SKM-1 treated with dmso at 0.1 percent for 144 hours (cell line): ENCODE measurements at regions not wholly inside any gene's neighbourhood (a gene's known extent, or its start where the extent isn't known, plus 50 kb on each side); places are given as distances from the start of the nearest gene placed in this dataset.
"Not testable (repeated sequence)": the region's sequence is repeated elsewhere in the genome, so short reads cannot be mapped to it uniquely, and the experiment has no call there.

Experiments used
- DNase-seq: peaks from one replicate; lab custom pipeline; 2025; ENCODE audit not compliant: unreplicated experiment; lab: John Stamatoyannopoulos, UW

- no peak for DNase-seq
Measured at GRCh38 chr11:134613646-134614045, 201.6 kb upstream of the B3GAT1 start.

- DNase-seq: no peak
Measured at GRCh38 chr11:134612140-134613030, 200.3 kb upstream of the B3GAT1 start.

- DNase-seq: no peak
Measured at GRCh38 chr11:134611537-134611936, 199.5 kb upstream of the B3GAT1 start.

GRCh38 chr11:134610116-134610910 is 198.3 kb upstream of the B3GAT1 start:
- no peak for DNase-seq

- no peak for DNase-seq
Measured at GRCh38 chr11:134609361-134610115, 197.5 kb upstream of the B3GAT1 start.

GRCh38 chr11:134607963-134608750 is 196.1 kb upstream of the B3GAT1 start:
- DNase-seq: no peak

- DNase-seq: no peak
Measured at GRCh38 chr11:134606251-134606650, 194.2 kb upstream of the B3GAT1 start.

GRCh38 chr11:134604886-134605285 is 192.8 kb upstream of the B3GAT1 start:
- no peak for DNase-seq

- DNase-seq: no peak
Measured at GRCh38 chr11:134599299-134599771, 187.3 kb upstream of the B3GAT1 start.

- no peak for DNase-seq
Measured at GRCh38 chr11:134598368-134598767, 186.3 kb upstream of the B3GAT1 start.

- no peak for DNase-seq
Measured at GRCh38 chr11:134597452-134597851, 185.4 kb upstream of the B3GAT1 start.

- no peak for DNase-seq
Measured at GRCh38 chr11:134596404-134596803, 184.4 kb upstream of the B3GAT1 start.

- no peak for DNase-seq
Measured at GRCh38 chr11:134592391-134592990, 180.4 kb upstream of the B3GAT1 start.

GRCh38 chr11:134591338-134591737 is 179.3 kb upstream of the B3GAT1 start:
- no peak for DNase-seq

GRCh38 chr11:134589129-134589528 is 177.1 kb upstream of the B3GAT1 start:
- DNase-seq: no peak

- not testable (repeated sequence) for DNase-seq
Measured at GRCh38 chr11:134588460-134589110, 176.5 kb upstream of the B3GAT1 start.

GRCh38 chr11:134587345-134587744 is 175.3 kb upstream of the B3GAT1 start:
- no peak for DNase-seq

- no peak for DNase-seq
Measured at GRCh38 chr11:134586726-134587125, 174.7 kb upstream of the B3GAT1 start.
